ENCODE measurements at regions not wholly inside any gene's neighbourhood (a gene's known extent, or its start where the extent isn't known, plus 50 kb on each side); places are given as distances from the start of the nearest gene placed in this dataset.

- H3K36me3 ChIP-seq (ENCODE audit: insufficient read depth), result no peaks in the 10 kb centered on the region
- no peaks in the 10 kb centered on the region for H3K9me2 ChIP-seq (ENCODE audit: insufficient read depth)
- DNase-seq (ENCODE audit: low spot score), result no peak
- H3K4me2 ChIP-seq, result no peak overlapping the region
- Mint-ChIP-seq H3K4me3 (no peak overlapping the region), H3K4me1 (peaks cover 66% of the 10 kb centered on the region), H3K27ac (peak overlapping the region; percentile 42; the same call in 1 of the 2 replicates), H3K27me3 (ENCODE audit: insufficient read depth, low read depth, poor library complexity) (peaks cover 22% of the 10 kb centered on the region), H3K36me3 (ENCODE audit: low read depth) (no peaks in the 10 kb centered on the region), H3K9me3 (no peaks in the 10 kb centered on the region; the same call in 2 of the 3 replicates)
- no peak overlapping the region for H3K27ac ChIP-seq (ENCODE audit: low read depth)
- H3K79me2 ChIP-seq (replicated peaks; ENCODE audit: insufficient read depth), result no peaks in the 10 kb centered on the region
- H3F3A ChIP-seq (replicated peaks; ENCODE audit: low read depth), result no peaks in the 10 kb centered on the region
- TF ChIP-seq ZNF114 (CRISPR knock-in tag; IDR thresholded peaks at IDR 0.05) (no peak), EZH2 (IDR thresholded peaks at IDR 0.05; ENCODE audit: low read depth, unreplicated experiment) (no peak), EZH2phosphoT487 (IDR thresholded peaks at IDR 0.05; ENCODE audit: unreplicated experiment) (no peak), STAT1 (IDR thresholded peaks at IDR 0.05; ENCODE audit: unreplicated experiment) (no peak), POLR2AphosphoS5 (IDR thresholded peaks at IDR 0.05; ENCODE audit: low read depth) (no peak), JUNB (IDR thresholded peaks at IDR 0.05; ENCODE audit: unreplicated experiment) (no peak), NANOG (IDR thresholded peaks at IDR 0.05; ENCODE audit: borderline replicate concordance) (no peak), ZNF331 (CRISPR knock-in tag; IDR thresholded peaks at IDR 0.05; ENCODE audit: low read depth) (no peak), CTCF (conservative IDR thresholded peaks at IDR 0.05; ENCODE audit: low read depth in 2 of 2) (no peak), CREB1 (CRISPR knock-in tag; IDR thresholded peaks at IDR 0.05; ENCODE audit: low read depth) (no peak)
- TF ChIP-seq, protein P1, sequence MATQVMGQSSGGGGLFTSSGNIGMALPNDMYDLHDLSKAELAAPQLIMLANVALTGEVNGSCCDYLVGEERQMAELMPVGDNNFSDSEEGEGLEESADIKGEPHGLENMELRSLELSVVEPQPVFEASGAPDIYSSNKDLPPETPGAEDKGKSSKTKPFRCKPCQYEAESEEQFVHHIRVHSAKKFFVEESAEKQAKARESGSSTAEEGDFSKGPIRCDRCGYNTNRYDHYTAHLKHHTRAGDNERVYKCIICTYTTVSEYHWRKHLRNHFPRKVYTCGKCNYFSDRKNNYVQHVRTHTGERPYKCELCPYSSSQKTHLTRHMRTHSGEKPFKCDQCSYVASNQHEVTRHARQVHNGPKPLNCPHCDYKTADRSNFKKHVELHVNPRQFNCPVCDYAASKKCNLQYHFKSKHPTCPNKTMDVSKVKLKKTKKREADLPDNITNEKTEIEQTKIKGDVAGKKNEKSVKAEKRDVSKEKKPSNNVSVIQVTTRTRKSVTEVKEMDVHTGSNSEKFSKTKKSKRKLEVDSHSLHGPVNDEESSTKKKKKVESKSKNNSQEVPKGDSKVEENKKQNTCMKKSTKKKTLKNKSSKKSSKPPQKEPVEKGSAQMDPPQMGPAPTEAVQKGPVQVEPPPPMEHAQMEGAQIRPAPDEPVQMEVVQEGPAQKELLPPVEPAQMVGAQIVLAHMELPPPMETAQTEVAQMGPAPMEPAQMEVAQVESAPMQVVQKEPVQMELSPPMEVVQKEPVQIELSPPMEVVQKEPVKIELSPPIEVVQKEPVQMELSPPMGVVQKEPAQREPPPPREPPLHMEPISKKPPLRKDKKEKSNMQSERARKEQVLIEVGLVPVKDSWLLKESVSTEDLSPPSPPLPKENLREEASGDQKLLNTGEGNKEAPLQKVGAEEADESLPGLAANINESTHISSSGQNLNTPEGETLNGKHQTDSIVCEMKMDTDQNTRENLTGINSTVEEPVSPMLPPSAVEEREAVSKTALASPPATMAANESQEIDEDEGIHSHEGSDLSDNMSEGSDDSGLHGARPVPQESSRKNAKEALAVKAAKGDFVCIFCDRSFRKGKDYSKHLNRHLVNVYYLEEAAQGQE (IDR thresholded peaks at IDR 0.05; ENCODE audit: unreplicated experiment), result no peak
- TF ChIP-seq, protein P2, sequence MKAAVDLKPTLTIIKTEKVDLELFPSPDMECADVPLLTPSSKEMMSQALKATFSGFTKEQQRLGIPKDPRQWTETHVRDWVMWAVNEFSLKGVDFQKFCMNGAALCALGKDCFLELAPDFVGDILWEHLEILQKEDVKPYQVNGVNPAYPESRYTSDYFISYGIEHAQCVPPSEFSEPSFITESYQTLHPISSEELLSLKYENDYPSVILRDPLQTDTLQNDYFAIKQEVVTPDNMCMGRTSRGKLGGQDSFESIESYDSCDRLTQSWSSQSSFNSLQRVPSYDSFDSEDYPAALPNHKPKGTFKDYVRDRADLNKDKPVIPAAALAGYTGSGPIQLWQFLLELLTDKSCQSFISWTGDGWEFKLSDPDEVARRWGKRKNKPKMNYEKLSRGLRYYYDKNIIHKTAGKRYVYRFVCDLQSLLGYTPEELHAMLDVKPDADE (IDR thresholded peaks at IDR 0.05), result no peak
- TF ChIP-seq, protein P3, sequence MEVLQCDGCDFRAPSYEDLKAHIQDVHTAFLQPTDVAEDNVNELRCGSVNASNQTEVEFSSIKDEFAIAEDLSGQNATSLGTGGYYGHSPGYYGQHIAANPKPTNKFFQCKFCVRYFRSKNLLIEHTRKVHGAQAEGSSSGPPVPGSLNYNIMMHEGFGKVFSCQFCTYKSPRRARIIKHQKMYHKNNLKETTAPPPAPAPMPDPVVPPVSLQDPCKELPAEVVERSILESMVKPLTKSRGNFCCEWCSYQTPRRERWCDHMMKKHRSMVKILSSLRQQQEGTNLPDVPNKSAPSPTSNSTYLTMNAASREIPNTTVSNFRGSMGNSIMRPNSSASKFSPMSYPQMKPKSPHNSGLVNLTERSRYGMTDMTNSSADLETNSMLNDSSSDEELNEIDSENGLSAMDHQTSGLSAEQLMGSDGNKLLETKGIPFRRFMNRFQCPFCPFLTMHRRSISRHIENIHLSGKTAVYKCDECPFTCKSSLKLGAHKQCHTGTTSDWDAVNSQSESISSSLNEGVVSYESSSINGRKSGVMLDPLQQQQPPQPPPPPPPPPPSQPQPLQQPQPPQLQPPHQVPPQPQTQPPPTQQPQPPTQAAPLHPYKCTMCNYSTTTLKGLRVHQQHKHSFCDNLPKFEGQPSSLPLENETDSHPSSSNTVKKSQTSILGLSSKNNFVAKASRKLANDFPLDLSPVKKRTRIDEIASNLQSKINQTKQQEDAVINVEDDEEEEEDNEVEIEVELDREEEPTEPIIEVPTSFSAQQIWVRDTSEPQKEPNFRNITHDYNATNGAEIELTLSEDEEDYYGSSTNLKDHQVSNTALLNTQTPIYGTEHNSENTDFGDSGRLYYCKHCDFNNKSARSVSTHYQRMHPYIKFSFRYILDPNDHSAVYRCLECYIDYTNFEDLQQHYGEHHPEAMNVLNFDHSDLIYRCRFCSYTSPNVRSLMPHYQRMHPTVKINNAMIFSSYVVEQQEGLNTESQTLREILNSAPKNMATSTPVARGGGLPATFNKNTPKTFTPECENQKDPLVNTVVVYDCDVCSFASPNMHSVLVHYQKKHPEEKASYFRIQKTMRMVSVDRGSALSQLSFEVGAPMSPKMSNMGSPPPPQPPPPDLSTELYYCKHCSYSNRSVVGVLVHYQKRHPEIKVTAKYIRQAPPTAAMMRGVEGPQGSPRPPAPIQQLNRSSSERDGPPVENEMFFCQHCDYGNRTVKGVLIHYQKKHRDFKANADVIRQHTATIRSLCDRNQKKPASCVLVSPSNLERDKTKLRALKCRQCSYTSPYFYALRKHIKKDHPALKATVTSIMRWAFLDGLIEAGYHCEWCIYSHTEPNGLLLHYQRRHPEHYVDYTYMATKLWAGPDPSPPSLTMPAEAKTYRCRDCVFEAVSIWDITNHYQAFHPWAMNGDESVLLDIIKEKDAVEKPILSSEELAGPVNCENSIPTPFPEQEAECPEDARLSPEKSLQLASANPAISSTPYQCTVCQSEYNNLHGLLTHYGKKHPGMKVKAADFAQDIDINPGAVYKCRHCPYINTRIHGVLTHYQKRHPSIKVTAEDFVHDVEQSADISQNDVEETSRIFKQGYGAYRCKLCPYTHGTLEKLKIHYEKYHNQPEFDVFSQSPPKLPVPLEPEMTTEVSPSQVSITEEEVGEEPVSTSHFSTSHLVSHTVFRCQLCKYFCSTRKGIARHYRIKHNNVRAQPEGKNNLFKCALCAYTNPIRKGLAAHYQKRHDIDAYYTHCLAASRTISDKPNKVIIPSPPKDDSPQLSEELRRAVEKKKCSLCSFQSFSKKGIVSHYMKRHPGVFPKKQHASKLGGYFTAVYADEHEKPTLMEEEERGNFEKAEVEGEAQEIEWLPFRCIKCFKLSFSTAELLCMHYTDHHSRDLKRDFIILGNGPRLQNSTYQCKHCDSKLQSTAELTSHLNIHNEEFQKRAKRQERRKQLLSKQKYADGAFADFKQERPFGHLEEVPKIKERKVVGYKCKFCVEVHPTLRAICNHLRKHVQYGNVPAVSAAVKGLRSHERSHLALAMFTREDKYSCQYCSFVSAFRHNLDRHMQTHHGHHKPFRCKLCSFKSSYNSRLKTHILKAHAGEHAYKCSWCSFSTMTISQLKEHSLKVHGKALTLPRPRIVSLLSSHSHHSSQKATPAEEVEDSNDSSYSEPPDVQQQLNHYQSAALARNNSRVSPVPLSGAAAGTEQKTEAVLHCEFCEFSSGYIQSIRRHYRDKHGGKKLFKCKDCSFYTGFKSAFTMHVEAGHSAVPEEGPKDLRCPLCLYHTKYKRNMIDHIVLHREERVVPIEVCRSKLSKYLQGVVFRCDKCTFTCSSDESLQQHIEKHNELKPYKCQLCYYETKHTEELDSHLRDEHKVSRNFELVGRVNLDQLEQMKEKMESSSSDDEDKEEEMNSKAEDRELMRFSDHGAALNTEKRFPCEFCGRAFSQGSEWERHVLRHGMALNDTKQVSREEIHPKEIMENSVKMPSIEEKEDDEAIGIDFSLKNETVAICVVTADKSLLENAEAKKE (CRISPR knock-in tag; IDR thresholded peaks at IDR 0.05), result no peak
- H3K4me3 ChIP-seq, result no peak overlapping the region
- no peak for ATAC-seq
- no peaks in the 10 kb centered on the region for H4K20me1 ChIP-seq (replicated peaks; ENCODE audit: insufficient read depth)
- no peaks in the 10 kb centered on the region for H3K27me3 ChIP-seq (ENCODE audit: insufficient read depth)
- H2AFZ ChIP-seq, result no peak overlapping the region
- peaks cover 41% of the 10 kb centered on the region for H3K4me1 ChIP-seq (ENCODE audit: insufficient read depth)
These were observed 118.7 kb upstream of the WNT4 start for GRCh38 chr1:22261580-22261979.
